ENCODE measurements at regions not wholly inside any gene's neighbourhood (a gene's known extent, or its start where the extent isn't known, plus 50 kb on each side); places are given as distances from the start of the nearest gene placed in this dataset.
A peak's percentile ranks its signal among the peaks of the same experiment; 100 is the strongest.

DNA sequence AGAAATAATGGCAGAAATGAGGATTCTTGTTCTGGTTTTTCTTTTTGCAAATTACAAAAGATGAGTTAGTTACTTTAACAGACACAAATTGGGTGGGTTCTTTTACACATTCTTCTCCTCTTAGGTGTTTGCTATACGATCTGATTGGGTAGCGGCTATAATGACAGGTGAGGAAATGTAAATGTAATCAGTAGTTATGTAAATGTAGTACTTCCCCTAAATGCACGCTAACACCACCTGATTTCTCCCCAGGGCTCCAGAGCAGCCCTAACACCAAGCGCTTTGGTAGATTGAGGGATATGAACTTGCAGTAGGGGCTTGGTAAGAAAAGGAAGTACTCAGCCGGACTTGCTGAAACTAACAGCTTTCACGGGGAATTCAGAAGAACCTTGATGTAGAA lies 499.4 kb upstream of the NOX3 start:
- 56% methylated on average over 2 of the region's 6 CpGs for WGBS (ENCODE audit: insufficient coverage)
- no peaks in the 10 kb centered on the region for H3K27me3 ChIP-seq (ENCODE audit: control insufficient read depth, insufficient read depth, low read length)
- H3K27ac ChIP-seq (ENCODE audit: low read depth, low read length) = no peak overlapping the region
- no peaks in the 10 kb centered on the region for H3K9me3 ChIP-seq (ENCODE audit: control insufficient read depth, insufficient read depth, low read length)
- DNase-seq (ENCODE audit: low read depth in 4 of 6, low spot score in 6 of 6) = no peak
- no peak overlapping the region for H3K4me3 ChIP-seq (ENCODE audit: low read depth, low read length)
- no peaks in the 10 kb centered on the region for H3K36me3 ChIP-seq (ENCODE audit: control insufficient read depth, insufficient read depth, low read length)
- H3K4me1 ChIP-seq (ENCODE audit: control insufficient read depth, insufficient read depth, low read length) = no peaks in the 10 kb centered on the region

DNA sequence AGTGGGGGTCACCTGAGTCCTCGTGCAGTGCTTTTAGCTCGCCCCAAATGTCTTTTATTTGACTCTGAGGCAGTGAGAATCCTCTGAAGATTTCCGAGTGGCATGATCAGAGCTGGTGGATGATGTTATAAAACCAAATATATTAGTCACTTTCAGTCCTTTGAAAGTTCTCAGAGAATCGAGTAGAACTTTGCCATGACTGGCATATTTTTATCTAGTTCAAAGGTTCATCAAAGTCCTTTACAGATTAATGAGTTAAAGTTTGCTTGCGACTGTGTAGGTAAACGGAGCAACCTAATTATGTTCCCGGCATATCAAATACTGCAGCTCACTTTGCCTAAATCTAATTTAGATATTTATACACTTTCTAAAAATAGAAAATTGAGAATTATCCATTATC lies 498.5 kb upstream of the NOX3 start:
- no peaks in the 10 kb centered on the region for H3K9me3 ChIP-seq (ENCODE audit: control insufficient read depth, insufficient read depth, low read length)
- no peak for DNase-seq (ENCODE audit: low read depth in 4 of 6, low spot score in 6 of 6)

DNA sequence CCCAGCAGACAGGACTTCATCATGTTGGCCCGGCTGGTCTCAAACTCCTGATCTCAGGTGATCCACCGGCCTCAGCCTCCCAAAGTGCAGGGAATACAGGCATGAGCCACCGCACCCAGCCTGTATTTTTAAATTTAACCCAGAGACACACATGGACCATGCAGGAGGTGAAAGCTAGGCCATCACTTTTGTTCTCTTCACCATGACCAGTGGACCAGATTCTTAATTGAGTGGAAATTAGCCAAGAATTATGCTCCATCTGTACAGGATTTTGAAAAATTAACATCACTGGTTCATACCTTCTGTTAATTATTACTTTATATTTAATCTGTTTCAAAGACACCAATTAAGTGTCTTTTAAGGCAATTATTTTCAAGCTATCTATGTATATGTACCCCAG lies 493.6 kb upstream of the NOX3 start:
- WGBS (ENCODE audit: insufficient coverage) = 93% methylated on average over 3 of the region's 3 CpGs
- Histone ChIP-seq H3K9me3 (ENCODE audit: control insufficient read depth, insufficient read depth, low read length) (peaks cover 11% of the 10 kb centered on the region), H3K27ac (ENCODE audit: low read depth, low read length) (no peak overlapping the region), H3K36me3 (ENCODE audit: control insufficient read depth, insufficient read depth, low read length) (no peaks in the 10 kb centered on the region), H3K27me3 (ENCODE audit: control insufficient read depth, insufficient read depth, low read length) (no peaks in the 10 kb centered on the region), H3K4me1 (ENCODE audit: control insufficient read depth, insufficient read depth, low read length) (no peaks in the 10 kb centered on the region), H3K4me3 (ENCODE audit: low read depth, low read length) (no peak overlapping the region)
- no peak for DNase-seq (ENCODE audit: low read depth in 4 of 6, low spot score in 6 of 6)

More for the DNA sequence above, 498.5 kb upstream of the NOX3 start:
- H3K36me3 ChIP-seq (ENCODE audit: control insufficient read depth, insufficient read depth, low read length) = no peaks in the 10 kb centered on the region
- H3K4me3 ChIP-seq (ENCODE audit: low read depth, low read length) = no peak overlapping the region
- no peak overlapping the region for H3K27ac ChIP-seq (ENCODE audit: low read depth, low read length)
- no peaks in the 10 kb centered on the region for H3K27me3 ChIP-seq (ENCODE audit: control insufficient read depth, insufficient read depth, low read length)
- H3K4me1 ChIP-seq (ENCODE audit: control insufficient read depth, insufficient read depth, low read length) = no peaks in the 10 kb centered on the region
- WGBS (ENCODE audit: insufficient coverage) = 80% methylated on average over 1 of the region's 7 CpGs

DNA sequence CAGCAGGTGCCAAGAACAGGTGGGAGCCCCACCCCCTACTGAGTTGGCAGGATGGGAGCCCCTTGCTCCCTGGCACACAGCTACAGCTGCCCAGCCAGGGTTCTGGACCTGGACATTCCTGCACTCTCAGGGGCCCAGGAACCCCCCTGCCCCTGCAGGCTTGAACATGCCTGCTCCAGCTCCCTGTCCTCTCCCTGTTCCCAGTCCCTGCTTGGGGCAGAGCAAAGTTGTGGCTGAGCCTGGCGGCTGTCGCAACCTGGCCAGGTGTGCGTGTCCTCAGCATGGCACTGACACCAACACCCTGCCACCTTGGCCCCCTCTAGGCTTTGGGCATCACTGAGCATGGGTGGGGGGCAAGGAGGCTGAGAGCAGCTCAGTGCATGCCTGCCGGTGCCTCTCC lies 491.2 kb upstream of the NOX3 start:
- 100% methylated on average over 1 of the region's 4 CpGs for WGBS (ENCODE audit: insufficient coverage)
- Histone ChIP-seq H3K27me3 (ENCODE audit: control insufficient read depth, insufficient read depth, low read length) (no peaks in the 10 kb centered on the region), H3K4me3 (ENCODE audit: low read depth, low read length) (no peak overlapping the region), H3K4me1 (ENCODE audit: control insufficient read depth, insufficient read depth, low read length) (no peaks in the 10 kb centered on the region), H3K36me3 (ENCODE audit: control insufficient read depth, insufficient read depth, low read length) (no peaks in the 10 kb centered on the region), H3K9me3 (ENCODE audit: control insufficient read depth, insufficient read depth, low read length) (peaks cover 11% of the 10 kb centered on the region), H3K27ac (ENCODE audit: low read depth, low read length) (no peak overlapping the region)
- no peak for DNase-seq (ENCODE audit: low read depth in 4 of 6, low spot score in 6 of 6)

DNA sequence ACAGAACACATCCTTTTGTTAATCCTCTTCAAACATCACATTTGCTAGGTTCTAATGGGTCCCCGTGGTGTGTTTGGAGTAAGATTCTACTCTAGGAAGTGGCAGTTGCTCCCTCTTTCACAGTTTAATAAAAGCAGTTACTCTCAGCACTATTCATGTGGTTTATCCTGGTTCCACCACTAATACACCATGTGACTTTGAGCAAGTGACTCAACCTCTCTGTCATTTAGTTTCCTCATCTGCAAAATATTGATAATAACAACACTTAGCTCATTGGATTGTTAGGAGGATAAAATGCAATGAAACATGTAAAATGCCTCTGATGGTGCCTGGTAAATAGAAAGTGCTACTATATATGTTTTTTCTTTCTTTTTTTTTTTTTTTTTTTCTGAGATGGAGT lies 488.0 kb upstream of the NOX3 start:
- H3K4me3 ChIP-seq (ENCODE audit: low read depth, low read length) = no peak overlapping the region
- H3K27ac ChIP-seq (ENCODE audit: low read depth, low read length) = no peak overlapping the region

DNA sequence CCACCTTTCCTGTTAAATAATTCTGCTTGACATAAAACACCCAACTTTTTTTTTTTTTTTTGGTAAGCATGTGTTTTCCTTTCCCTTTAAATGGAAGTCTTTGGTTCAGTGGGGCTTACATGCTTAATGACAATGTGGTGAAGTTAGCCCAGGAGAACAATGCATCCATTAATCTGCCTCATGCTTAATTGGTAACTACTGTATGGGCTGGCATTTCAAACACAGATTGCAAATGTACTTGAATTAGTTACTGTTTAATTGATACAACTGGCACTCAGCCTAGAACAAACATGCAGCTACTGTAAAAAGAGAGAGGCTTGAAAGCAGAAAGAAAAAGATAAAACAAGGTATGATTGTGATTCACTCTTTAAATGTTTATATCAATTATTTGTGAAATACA lies 483.6 kb upstream of the NOX3 start:
- no peaks in the 10 kb centered on the region for H3K4me1 ChIP-seq (ENCODE audit: control insufficient read depth, insufficient read depth, low read length)
- DNase-seq (ENCODE audit: low read depth in 4 of 6, low spot score in 6 of 6) = peak in 4 of 6 donors; percentile 23 to 95 (median 54)

More for the DNA sequence above, 488.0 kb upstream of the NOX3 start:
- Histone ChIP-seq H3K9me3 (ENCODE audit: control insufficient read depth, insufficient read depth, low read length) (peaks cover 11% of the 10 kb centered on the region), H3K36me3 (ENCODE audit: control insufficient read depth, insufficient read depth, low read length) (no peaks in the 10 kb centered on the region), H3K27me3 (ENCODE audit: control insufficient read depth, insufficient read depth, low read length) (no peaks in the 10 kb centered on the region), H3K4me1 (ENCODE audit: control insufficient read depth, insufficient read depth, low read length) (no peaks in the 10 kb centered on the region)
- no CpG with 5 or more reads among the region's 1 CpG for WGBS (ENCODE audit: insufficient coverage)
- no peak for DNase-seq (ENCODE audit: low read depth in 4 of 6, low spot score in 6 of 6)

DNA sequence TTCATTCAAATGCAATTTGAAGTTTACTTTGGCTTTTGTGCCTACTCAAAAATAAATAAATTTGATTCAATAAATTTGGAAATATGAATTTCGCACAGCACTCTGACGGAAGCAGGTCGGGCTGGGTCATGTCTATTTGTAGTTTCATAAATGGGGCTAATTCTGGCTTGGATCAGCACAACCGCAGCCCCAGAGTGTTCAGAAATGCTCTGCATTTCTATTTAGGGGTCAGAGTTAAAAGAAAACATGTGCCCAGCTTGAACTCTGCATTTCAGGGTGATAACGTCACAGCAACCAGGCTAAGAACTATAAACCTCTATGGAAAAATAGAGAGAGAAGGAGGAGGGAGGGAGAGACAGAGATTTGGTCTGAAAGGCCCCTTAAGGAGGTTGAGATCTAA lies 480.9 kb upstream of the NOX3 start:
- WGBS (ENCODE audit: insufficient coverage) = 71% methylated on average over 3 of the region's 5 CpGs
- Histone ChIP-seq H3K4me3 (ENCODE audit: low read depth, low read length) (no peak overlapping the region), H3K9me3 (ENCODE audit: control insufficient read depth, insufficient read depth, low read length) (no peaks in the 10 kb centered on the region), H3K27ac (ENCODE audit: low read depth, low read length) (no peak overlapping the region), H3K36me3 (ENCODE audit: control insufficient read depth, insufficient read depth, low read length) (no peaks in the 10 kb centered on the region), H3K27me3 (ENCODE audit: control insufficient read depth, insufficient read depth, low read length) (no peaks in the 10 kb centered on the region), H3K4me1 (ENCODE audit: control insufficient read depth, insufficient read depth, low read length) (no peaks in the 10 kb centered on the region)
- DNase-seq (ENCODE audit: low read depth in 4 of 6, low spot score in 6 of 6) = peak in 1 of 6 donors; percentile 39

More for the DNA sequence above, 483.6 kb upstream of the NOX3 start:
- Histone ChIP-seq H3K36me3 (ENCODE audit: control insufficient read depth, insufficient read depth, low read length) (no peaks in the 10 kb centered on the region), H3K4me3 (ENCODE audit: low read depth, low read length) (no peak overlapping the region), H3K27me3 (ENCODE audit: control insufficient read depth, insufficient read depth, low read length) (no peaks in the 10 kb centered on the region), H3K27ac (ENCODE audit: low read depth, low read length) (no peak overlapping the region), H3K9me3 (ENCODE audit: control insufficient read depth, insufficient read depth, low read length) (no peaks in the 10 kb centered on the region)

DNA sequence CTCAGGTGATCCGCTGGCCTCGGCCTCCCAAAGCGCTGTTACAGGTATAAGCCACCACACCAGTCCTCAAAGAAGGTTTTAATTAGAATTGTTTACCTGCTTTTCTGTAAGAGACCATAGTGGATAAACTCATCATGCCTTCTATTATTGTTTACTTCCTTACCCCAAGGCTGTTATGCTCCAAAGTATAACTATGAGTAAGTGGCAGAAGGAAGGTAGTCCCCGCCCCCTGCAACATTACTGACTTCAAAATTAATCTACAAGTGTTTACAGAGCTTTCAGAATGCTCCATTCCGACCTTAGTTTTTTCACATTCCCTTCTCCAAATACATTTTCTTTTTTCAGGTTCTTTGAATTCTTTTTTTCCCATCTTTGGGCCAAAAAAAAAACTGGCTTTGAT lies 480.5 kb upstream of the NOX3 start:
- no peaks in the 10 kb centered on the region for H3K9me3 ChIP-seq (ENCODE audit: control insufficient read depth, insufficient read depth, low read length)
- no peak overlapping the region for H3K4me3 ChIP-seq (ENCODE audit: low read depth, low read length)
- H3K27me3 ChIP-seq (ENCODE audit: control insufficient read depth, insufficient read depth, low read length) = no peaks in the 10 kb centered on the region
- no peaks in the 10 kb centered on the region for H3K36me3 ChIP-seq (ENCODE audit: control insufficient read depth, insufficient read depth, low read length)
- DNase-seq (ENCODE audit: low read depth in 4 of 6, low spot score in 6 of 6) = no peak
- H3K4me1 ChIP-seq (ENCODE audit: control insufficient read depth, insufficient read depth, low read length) = no peaks in the 10 kb centered on the region
- WGBS (ENCODE audit: insufficient coverage) = no CpG with 5 or more reads among the region's 5 CpGs
- no peak overlapping the region for H3K27ac ChIP-seq (ENCODE audit: low read depth, low read length)

DNA sequence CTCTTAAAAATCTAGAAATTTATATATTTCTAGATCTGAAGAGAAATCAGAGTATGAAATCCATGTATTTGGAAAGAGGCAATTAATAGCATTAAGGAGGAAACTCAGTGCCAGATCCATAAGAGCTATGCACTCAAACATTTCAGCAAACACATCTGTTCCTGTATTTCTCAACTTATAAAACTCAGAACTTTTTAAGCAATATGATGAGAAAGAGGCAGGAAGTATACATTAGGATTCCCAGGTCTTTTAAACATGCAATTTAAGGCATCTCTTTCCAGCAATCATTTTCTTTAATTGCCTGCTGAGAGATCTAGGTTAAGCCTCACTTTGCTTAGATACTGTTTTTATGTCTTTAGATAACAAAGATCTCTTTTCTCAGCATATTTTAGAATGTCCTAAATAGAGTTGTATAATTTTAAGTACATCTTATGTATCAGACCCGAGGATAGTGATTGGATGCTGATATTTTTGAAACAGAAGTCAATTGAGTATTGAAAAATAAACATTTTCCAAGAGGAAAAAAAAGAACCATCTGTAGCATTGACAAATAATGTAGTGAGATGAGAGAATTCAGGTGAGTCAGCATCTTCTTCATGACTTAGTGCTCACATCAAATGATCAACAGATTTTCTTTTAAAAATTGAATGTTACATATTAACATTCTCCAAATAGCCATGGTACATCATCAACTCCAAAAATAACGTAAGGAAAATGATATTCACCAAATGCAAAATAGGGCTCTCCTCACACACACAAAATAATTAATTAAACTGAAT lies 461.4 kb upstream of the NOX3 start:
- Histone ChIP-seq H3K4me3 (ENCODE audit: low read depth, low read length) (no peak overlapping the region), H3K4me1 (ENCODE audit: control insufficient read depth, insufficient read depth, low read length) (no peaks in the 10 kb centered on the region), H3K27me3 (ENCODE audit: control insufficient read depth, insufficient read depth, low read length) (no peaks in the 10 kb centered on the region), H3K27ac (ENCODE audit: low read depth, low read length) (no peak overlapping the region), H3K36me3 (ENCODE audit: control insufficient read depth, insufficient read depth, low read length) (no peaks in the 10 kb centered on the region), H3K9me3 (ENCODE audit: control insufficient read depth, insufficient read depth, low read length) (no peaks in the 10 kb centered on the region)
- no CpG with 5 or more reads among the region's 2 CpGs for WGBS (ENCODE audit: insufficient coverage)
- DNase-seq (ENCODE audit: low read depth in 4 of 6, low spot score in 6 of 6) = no peak

DNA sequence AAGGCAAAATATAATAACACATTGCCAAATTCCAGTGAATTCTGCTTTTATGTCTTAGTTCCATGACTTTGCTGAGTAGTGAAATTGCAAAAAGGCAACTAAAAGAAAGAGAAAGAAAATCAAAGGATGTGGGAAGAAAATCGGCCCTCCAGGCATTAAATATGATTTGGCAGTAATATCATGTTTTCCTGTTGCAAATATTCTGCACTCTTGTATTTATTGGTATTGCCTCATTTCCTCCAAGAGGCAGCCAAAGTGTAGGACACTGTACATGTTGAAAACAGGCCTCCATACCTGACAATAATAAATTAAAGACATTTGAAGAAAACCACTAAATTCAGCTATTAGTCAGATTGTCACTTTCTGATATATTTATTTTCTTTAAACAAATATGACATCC lies 460.0 kb upstream of the NOX3 start:
- WGBS (ENCODE audit: insufficient coverage) = no CpG with 5 or more reads among the region's 1 CpG
- no peak for DNase-seq (ENCODE audit: low read depth in 4 of 6, low spot score in 6 of 6)
- H3K36me3 ChIP-seq (ENCODE audit: control insufficient read depth, insufficient read depth, low read length) = no peaks in the 10 kb centered on the region
- no peaks in the 10 kb centered on the region for H3K4me1 ChIP-seq (ENCODE audit: control insufficient read depth, insufficient read depth, low read length)
- no peaks in the 10 kb centered on the region for H3K9me3 ChIP-seq (ENCODE audit: control insufficient read depth, insufficient read depth, low read length)
- H3K27ac ChIP-seq (ENCODE audit: low read depth, low read length) = no peak overlapping the region
- H3K27me3 ChIP-seq (ENCODE audit: control insufficient read depth, insufficient read depth, low read length) = no peaks in the 10 kb centered on the region
- no peak overlapping the region for H3K4me3 ChIP-seq (ENCODE audit: low read depth, low read length)
